Midbrain (tissue), 1 donor: ENCODE measurements at regions not wholly inside any gene's neighbourhood (a gene's known extent, or its start where the extent isn't known, plus 50 kb on each side); places are given as distances from the start of the nearest gene placed in this dataset.
A peak's percentile ranks its signal among the peaks of the same experiment; 100 is the strongest.

Source experiments
- DNase-seq: peaks from one replicate; lab custom pipeline; 2025; lab: John Stamatoyannopoulos, UW

GRCh38 chr4:41389356-41389755 is 132.6 kb downstream of the UCHL1 start:
- no peak for DNase-seq

GRCh38 chr4:41390661-41391060 is 133.9 kb downstream of the UCHL1 start:
- DNase-seq: no peak

GRCh38 chr4:41391271-41391670 is 134.5 kb downstream of the UCHL1 start:
- no peak for DNase-seq

- no peak for DNase-seq
These were observed 137.8 kb downstream of the UCHL1 start for GRCh38 chr4:41394481-41394894.

GRCh38 chr4:41396214-41396613 is 139.5 kb downstream of the UCHL1 start:
- DNase-seq: peak; percentile 28

GRCh38 chr4:41396869-41397268 is 140.1 kb downstream of the UCHL1 start:
- no peak for DNase-seq

- DNase-seq: no peak
These were observed 138.7 kb upstream of the LIMCH1 start for GRCh38 chr4:41399231-41399630.

GRCh38 chr4:41400296-41400695 is 137.7 kb upstream of the LIMCH1 start:
- DNase-seq: no peak

GRCh38 chr4:41405464-41406112 is 132.4 kb upstream of the LIMCH1 start:
- no peak for DNase-seq

GRCh38 chr4:41406113-41406516 is 131.8 kb upstream of the LIMCH1 start:
- DNase-seq: no peak

GRCh38 chr4:41408150-41408549 is 129.8 kb upstream of the LIMCH1 start:
- DNase-seq: no peak

- no peak for DNase-seq
These were observed 128.9 kb upstream of the LIMCH1 start for GRCh38 chr4:41408859-41409593.

GRCh38 chr4:41409594-41409895 is 128.4 kb upstream of the LIMCH1 start:
- DNase-seq: no peak

GRCh38 chr4:41410049-41410448 is 127.9 kb upstream of the LIMCH1 start:
- DNase-seq: no peak

GRCh38 chr4:41413670-41414411 is 124.1 kb upstream of the LIMCH1 start:
- DNase-seq: no peak

- no peak for DNase-seq
These were observed 123.6 kb upstream of the LIMCH1 start for GRCh38 chr4:41414412-41414779.

GRCh38 chr4:41418444-41418843 is 119.5 kb upstream of the LIMCH1 start:
- DNase-seq: peak; percentile 47

- no peak for DNase-seq
These were observed 117.4 kb upstream of the LIMCH1 start for GRCh38 chr4:41420541-41420940.

GRCh38 chr4:41423117-41423516 is 114.8 kb upstream of the LIMCH1 start:
- no peak for DNase-seq

GRCh38 chr4:41424522-41424921 is 113.4 kb upstream of the LIMCH1 start:
- DNase-seq: no peak

GRCh38 chr4:41425650-41426049 is 112.3 kb upstream of the LIMCH1 start:
- no peak for DNase-seq

- DNase-seq: no peak
These were observed 111.4 kb upstream of the LIMCH1 start for GRCh38 chr4:41426539-41426938.

GRCh38 chr4:41427306-41427882 is 110.6 kb upstream of the LIMCH1 start:
- no peak for DNase-seq
